ENCODE measurements at regions not wholly inside any gene's neighbourhood (a gene's known extent, or its start where the extent isn't known, plus 50 kb on each side); places are given as distances from the start of the nearest gene placed in this dataset.

GRCh38 chr10:36506261-36506660 lies 619.1 kb upstream of the ANKRD30A start:
- Histone ChIP-seq H3K4me3 (no peak overlapping the region), H3K27ac (no peak overlapping the region)
- TF ChIP-seq, protein P1, sequence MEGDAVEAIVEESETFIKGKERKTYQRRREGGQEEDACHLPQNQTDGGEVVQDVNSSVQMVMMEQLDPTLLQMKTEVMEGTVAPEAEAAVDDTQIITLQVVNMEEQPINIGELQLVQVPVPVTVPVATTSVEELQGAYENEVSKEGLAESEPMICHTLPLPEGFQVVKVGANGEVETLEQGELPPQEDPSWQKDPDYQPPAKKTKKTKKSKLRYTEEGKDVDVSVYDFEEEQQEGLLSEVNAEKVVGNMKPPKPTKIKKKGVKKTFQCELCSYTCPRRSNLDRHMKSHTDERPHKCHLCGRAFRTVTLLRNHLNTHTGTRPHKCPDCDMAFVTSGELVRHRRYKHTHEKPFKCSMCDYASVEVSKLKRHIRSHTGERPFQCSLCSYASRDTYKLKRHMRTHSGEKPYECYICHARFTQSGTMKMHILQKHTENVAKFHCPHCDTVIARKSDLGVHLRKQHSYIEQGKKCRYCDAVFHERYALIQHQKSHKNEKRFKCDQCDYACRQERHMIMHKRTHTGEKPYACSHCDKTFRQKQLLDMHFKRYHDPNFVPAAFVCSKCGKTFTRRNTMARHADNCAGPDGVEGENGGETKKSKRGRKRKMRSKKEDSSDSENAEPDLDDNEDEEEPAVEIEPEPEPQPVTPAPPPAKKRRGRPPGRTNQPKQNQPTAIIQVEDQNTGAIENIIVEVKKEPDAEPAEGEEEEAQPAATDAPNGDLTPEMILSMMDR (IDR thresholded peaks at IDR 0.05), result no peak
- no peak for DNase-seq (ENCODE audit: low spot score)

DNA sequence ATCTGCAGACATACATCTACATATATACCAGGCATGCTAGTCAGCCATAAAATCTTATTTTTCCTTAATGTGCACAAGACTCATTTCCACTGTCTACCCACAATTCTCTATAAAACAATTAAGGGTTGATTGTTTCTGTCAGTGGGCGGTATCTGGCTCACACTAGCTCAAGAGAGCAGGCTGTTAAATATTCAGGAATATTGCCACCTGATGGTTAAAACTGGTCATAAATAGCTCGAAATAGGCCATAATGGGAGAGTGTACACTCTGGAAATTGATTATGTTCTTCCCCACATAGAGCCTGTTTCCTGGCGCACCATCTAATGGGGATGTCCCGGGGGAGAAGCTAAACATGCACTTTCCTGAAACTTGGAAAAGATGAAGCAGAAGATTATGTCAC lies 620.6 kb upstream of the ANKRD30A start:
- no peak overlapping the region for H3K4me3 ChIP-seq
- no peak for DNase-seq (ENCODE audit: low spot score)
- TF ChIP-seq, protein P1 (IDR thresholded peaks at IDR 0.05), result no peak
- no peak overlapping the region for H3K27ac ChIP-seq

DNA sequence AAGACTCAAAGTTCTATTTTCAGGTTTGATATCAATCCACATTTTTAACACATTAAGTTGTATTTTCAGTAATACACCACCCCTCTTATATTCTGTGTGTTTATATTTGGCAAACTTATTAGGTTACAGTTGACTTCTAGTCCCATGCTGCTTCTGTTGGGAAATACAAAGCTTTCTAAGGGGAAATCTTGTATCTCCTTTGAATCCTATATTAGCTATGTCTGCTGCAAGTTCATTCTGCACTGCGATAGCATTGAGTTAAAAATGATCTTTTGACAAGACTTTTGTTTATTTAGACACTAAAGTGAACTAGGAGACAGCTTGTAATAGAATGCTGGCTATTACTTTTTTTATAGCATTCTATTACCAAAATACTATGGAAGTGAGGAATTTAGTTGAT lies 625.1 kb upstream of the ANKRD30A start:
- Histone ChIP-seq H3K27ac (no peak overlapping the region), H3K4me3 (no peak overlapping the region)
- DNase-seq (ENCODE audit: low spot score), result no peak
- TF ChIP-seq, protein P1 (IDR thresholded peaks at IDR 0.05), result no peak

DNA sequence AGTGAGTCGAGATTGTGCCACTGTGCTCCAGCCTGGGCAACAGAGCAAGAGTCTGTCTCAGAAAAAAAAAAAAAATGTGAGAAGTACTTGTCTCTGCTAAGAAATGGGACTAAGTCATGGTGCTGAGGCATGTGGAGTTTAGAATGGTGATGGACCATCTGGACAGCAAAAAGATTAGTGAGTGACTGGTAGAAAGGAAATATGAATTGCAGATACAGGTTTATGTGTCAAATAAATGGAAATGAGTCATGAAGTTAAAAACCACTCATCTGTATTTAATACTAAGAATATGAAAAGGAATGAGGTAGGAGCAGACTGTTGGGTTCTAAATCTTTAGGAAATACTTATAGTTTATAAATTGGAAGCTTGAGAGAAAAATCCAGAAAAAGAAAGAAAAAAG lies 625.7 kb upstream of the ANKRD30A start:
- TF ChIP-seq, protein P1 (IDR thresholded peaks at IDR 0.05), result no peak
- no peak for DNase-seq (ENCODE audit: low spot score)
- Histone ChIP-seq H3K27ac (no peak overlapping the region), H3K4me3 (no peak overlapping the region)

- DNase-seq (ENCODE audit: low spot score), result no peak
- H3K4me3 ChIP-seq, result no peak overlapping the region
- TF ChIP-seq, protein P1 (IDR thresholded peaks at IDR 0.05), result no peak
These were observed 628.6 kb upstream of the ANKRD30A start for GRCh38 chr10:36496758-36497157.

DNA sequence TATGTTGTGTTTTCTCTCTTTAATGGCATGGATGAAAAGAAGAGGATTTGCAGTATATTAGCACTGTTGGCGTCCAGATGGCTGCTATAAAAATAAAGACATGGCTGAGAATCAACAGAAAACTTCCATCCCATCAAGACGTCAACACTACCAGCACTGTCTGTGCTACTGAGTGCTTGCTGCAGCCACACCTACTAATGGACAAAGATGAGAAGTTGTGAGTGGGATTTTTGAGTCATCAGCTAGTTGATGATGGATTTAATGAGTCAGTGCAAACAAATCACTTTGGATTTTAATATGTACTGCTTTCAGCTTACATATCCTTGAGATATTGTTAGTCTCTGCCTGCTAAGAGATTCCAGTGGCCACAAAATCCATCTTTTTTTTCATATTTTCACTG lies 631.0 kb upstream of the ANKRD30A start:
- no peak for DNase-seq (ENCODE audit: low spot score)
- Histone ChIP-seq H3K4me3 (no peak overlapping the region), H3K27ac (peak overlapping the region in 1 of 2 donors; percentile 59)
- TF ChIP-seq, protein P1 (IDR thresholded peaks at IDR 0.05), result no peak

More at GRCh38 chr10:36496758-36497157, 628.6 kb upstream of the ANKRD30A start:
- no peak overlapping the region for H3K27ac ChIP-seq

GRCh38 chr10:36493516-36493880 lies 631.9 kb upstream of the ANKRD30A start:
- peak overlapping the region in 1 of 2 donors; percentile 59 for H3K27ac ChIP-seq
- no peak for DNase-seq (ENCODE audit: low spot score)
- H3K4me3 ChIP-seq, result no peak overlapping the region
- TF ChIP-seq, protein P1 (IDR thresholded peaks at IDR 0.05), result no peak
